ENCODE measurements at regions not wholly inside any gene's neighbourhood (a gene's known extent, or its start where the extent isn't known, plus 50 kb on each side); places are given as distances from the start of the nearest gene placed in this dataset.

- no peaks in the 10 kb centered on the region for H3K4me1 Mint-ChIP-seq (ENCODE audit: low read depth)
- H3K4me3 Mint-ChIP-seq = no peak overlapping the region
- no peak overlapping the region for H3K27ac Mint-ChIP-seq
- H3K9me3 Mint-ChIP-seq (ENCODE audit: insufficient read depth) = peaks cover 4% of the 10 kb centered on the region
- no peak for ATAC-seq
- no peaks in the 10 kb centered on the region for H3K27me3 Mint-ChIP-seq (ENCODE audit: low read depth)
- ChIA-PET CTCF (no interaction called here), POLR2A (no interaction called here)
- DNase-seq = no peak
- no peaks in the 10 kb centered on the region for H3K36me3 Mint-ChIP-seq (ENCODE audit: low read depth)
Measured at GRCh38 chr6:84379142-84379541, 151.7 kb upstream of the CEP162 start.

- Mint-ChIP-seq H3K4me3 (no peak overlapping the region), H3K4me1 (ENCODE audit: low read depth) (no peaks in the 10 kb centered on the region), H3K36me3 (ENCODE audit: low read depth) (no peaks in the 10 kb centered on the region), H3K9me3 (ENCODE audit: insufficient read depth) (no peaks in the 10 kb centered on the region), H3K27me3 (ENCODE audit: low read depth) (no peaks in the 10 kb centered on the region), H3K27ac (no peak overlapping the region)
- ChIA-PET POLR2A (no interaction called here), CTCF (no interaction called here)
- ATAC-seq (no peak), DNase-seq (no peak)
Measured at GRCh38 chr6:84372290-84372689, 144.8 kb upstream of the CEP162 start.

- Mint-ChIP-seq H3K27me3 (ENCODE audit: low read depth) (no peaks in the 10 kb centered on the region), H3K9me3 (ENCODE audit: insufficient read depth) (no peaks in the 10 kb centered on the region), H3K36me3 (ENCODE audit: low read depth) (no peaks in the 10 kb centered on the region), H3K27ac (no peak overlapping the region), H3K4me3 (no peak overlapping the region), H3K4me1 (ENCODE audit: low read depth) (no peaks in the 10 kb centered on the region)
- DNase-seq (no peak), ATAC-seq (no peak)
- ChIA-PET POLR2A (no interaction called here), CTCF (no interaction called here)
Measured at GRCh38 chr6:84371681-84372080, 144.2 kb upstream of the CEP162 start.

- DNase-seq (no peak), ATAC-seq (no peak)
- ChIA-PET POLR2A (no interaction called here), CTCF (no interaction called here)
- no peaks in the 10 kb centered on the region for H3K36me3 Mint-ChIP-seq (ENCODE audit: low read depth)
- no peak overlapping the region for H3K4me3 Mint-ChIP-seq
- H3K4me1 Mint-ChIP-seq (ENCODE audit: low read depth) = no peaks in the 10 kb centered on the region
- H3K27ac Mint-ChIP-seq = no peak overlapping the region
- H3K9me3 Mint-ChIP-seq (ENCODE audit: insufficient read depth) = no peaks in the 10 kb centered on the region
- no peaks in the 10 kb centered on the region for H3K27me3 Mint-ChIP-seq (ENCODE audit: low read depth)
Measured at GRCh38 chr6:84362193-84362821, 134.9 kb upstream of the CEP162 start.

GRCh38 chr6:84361372-84362192, 134.1 kb upstream of the CEP162 start:
- no peak overlapping the region for H3K27ac Mint-ChIP-seq
- H3K4me1 Mint-ChIP-seq (ENCODE audit: low read depth) = no peaks in the 10 kb centered on the region
- POLR2A ChIA-PET = no interaction called here
- H3K27me3 Mint-ChIP-seq (ENCODE audit: low read depth) = no peaks in the 10 kb centered on the region
- CTCF ChIA-PET = no interaction called here
- ATAC-seq (no peak), DNase-seq (no peak)
- no peaks in the 10 kb centered on the region for H3K36me3 Mint-ChIP-seq (ENCODE audit: low read depth)
- H3K9me3 Mint-ChIP-seq (ENCODE audit: insufficient read depth) = no peaks in the 10 kb centered on the region
- no peak overlapping the region for H3K4me3 Mint-ChIP-seq

- Mint-ChIP-seq H3K27ac (no peak overlapping the region), H3K4me3 (no peak overlapping the region), H3K9me3 (ENCODE audit: insufficient read depth) (no peaks in the 10 kb centered on the region), H3K36me3 (ENCODE audit: low read depth) (no peaks in the 10 kb centered on the region), H3K4me1 (ENCODE audit: low read depth) (no peaks in the 10 kb centered on the region), H3K27me3 (ENCODE audit: low read depth) (no peaks in the 10 kb centered on the region)
- no peak for ATAC-seq
- POLR2A ChIA-PET = no interaction called here
- CTCF ChIA-PET = no interaction called here
- no peak for DNase-seq
Measured at GRCh38 chr6:84360039-84360438, 132.6 kb upstream of the CEP162 start.

GRCh38 chr6:84358581-84358980, 131.1 kb upstream of the CEP162 start:
- ChIA-PET POLR2A (no interaction called here), CTCF (no interaction called here)
- H3K4me1 Mint-ChIP-seq (ENCODE audit: low read depth) = no peaks in the 10 kb centered on the region
- ATAC-seq (no peak), DNase-seq (no peak)
- H3K36me3 Mint-ChIP-seq (ENCODE audit: low read depth) = no peaks in the 10 kb centered on the region
- no peak overlapping the region for H3K4me3 Mint-ChIP-seq
- H3K27ac Mint-ChIP-seq = no peak overlapping the region
- H3K27me3 Mint-ChIP-seq (ENCODE audit: low read depth) = no peaks in the 10 kb centered on the region
- H3K9me3 Mint-ChIP-seq (ENCODE audit: insufficient read depth) = no peaks in the 10 kb centered on the region

- Mint-ChIP-seq H3K4me3 (no peak overlapping the region), H3K27me3 (ENCODE audit: low read depth) (no peaks in the 10 kb centered on the region), H3K27ac (no peak overlapping the region), H3K36me3 (ENCODE audit: low read depth) (no peaks in the 10 kb centered on the region), H3K9me3 (ENCODE audit: insufficient read depth) (no peaks in the 10 kb centered on the region), H3K4me1 (ENCODE audit: low read depth) (no peaks in the 10 kb centered on the region)
- DNase-seq (no peak), ATAC-seq (no peak)
- ChIA-PET CTCF (no interaction called here), POLR2A (no interaction called here)
Measured at GRCh38 chr6:84357631-84358030, 130.2 kb upstream of the CEP162 start.

- Mint-ChIP-seq H3K36me3 (ENCODE audit: low read depth) (no peaks in the 10 kb centered on the region), H3K27ac (no peak overlapping the region), H3K4me1 (ENCODE audit: low read depth) (no peaks in the 10 kb centered on the region), H3K4me3 (no peak overlapping the region), H3K27me3 (ENCODE audit: low read depth) (no peaks in the 10 kb centered on the region), H3K9me3 (ENCODE audit: insufficient read depth) (no peaks in the 10 kb centered on the region)
- ATAC-seq (no peak), DNase-seq (no peak)
- POLR2A ChIA-PET = no interaction called here
- CTCF ChIA-PET = no interaction called here
Measured at GRCh38 chr6:84356907-84357306, 129.5 kb upstream of the CEP162 start.

GRCh38 chr6:84353459-84354423, 126.3 kb upstream of the CEP162 start:
- H3K9me3 Mint-ChIP-seq (ENCODE audit: insufficient read depth) = no peaks in the 10 kb centered on the region
- no peaks in the 10 kb centered on the region for H3K4me1 Mint-ChIP-seq (ENCODE audit: low read depth)
- no peaks in the 10 kb centered on the region for H3K27me3 Mint-ChIP-seq (ENCODE audit: low read depth)
- POLR2A ChIA-PET = no interaction called here
- ATAC-seq (no peak), DNase-seq (no peak)
- no peaks in the 10 kb centered on the region for H3K36me3 Mint-ChIP-seq (ENCODE audit: low read depth)
- no peak overlapping the region for H3K27ac Mint-ChIP-seq
- H3K4me3 Mint-ChIP-seq = no peak overlapping the region
- CTCF ChIA-PET = no interaction called here

- Mint-ChIP-seq H3K4me3 (no peak overlapping the region), H3K36me3 (ENCODE audit: low read depth) (no peaks in the 10 kb centered on the region), H3K27ac (no peak overlapping the region), H3K4me1 (ENCODE audit: low read depth) (no peaks in the 10 kb centered on the region), H3K9me3 (ENCODE audit: insufficient read depth) (no peaks in the 10 kb centered on the region), H3K27me3 (ENCODE audit: low read depth) (no peaks in the 10 kb centered on the region)
- no peak for ATAC-seq
- no peak for DNase-seq
- ChIA-PET CTCF (no interaction called here), POLR2A (no interaction called here)
Measured at GRCh38 chr6:84350397-84350796, 123.0 kb upstream of the CEP162 start.

GRCh38 chr6:84349542-84349941, 122.1 kb upstream of the CEP162 start:
- Mint-ChIP-seq H3K27me3 (ENCODE audit: low read depth) (no peaks in the 10 kb centered on the region), H3K36me3 (ENCODE audit: low read depth) (no peaks in the 10 kb centered on the region), H3K4me3 (no peak overlapping the region), H3K9me3 (ENCODE audit: insufficient read depth) (no peaks in the 10 kb centered on the region), H3K27ac (no peak overlapping the region), H3K4me1 (ENCODE audit: low read depth) (no peaks in the 10 kb centered on the region)
- DNase-seq = no peak
- ATAC-seq = no peak
- ChIA-PET CTCF (no interaction called here), POLR2A (no interaction called here)

All from activated CD8-positive, alpha-beta T cell treated with anti-CD3 and anti-CD28 coated beads, Interleukin-2, amount 10 ng/mL, durations not matched to agents 7 days and 5 days (primary cell).